WTC11 (cell line): ENCODE measurements at regions not wholly inside any gene's neighbourhood (a gene's known extent, or its start where the extent isn't known, plus 50 kb on each side); places are given as distances from the start of the nearest gene placed in this dataset.

Experiments used
- ATAC-seq: fragments of 200-7000 bp; cut with Tn5 transposase; 2 replicates; pipeline ENCODE4 v1.10.0; 2021; ENCODE audit warnings: mild to moderate bottlenecking, moderate library complexity
- CTCF ChIA-PET: fragments of 300-600 bp; sonication (Branson Sonifier 250); formaldehyde crosslinking; loops from one replicate; lab custom pipeline; 2021; ENCODE audit warnings: antibody characterized with exemption; lab: Charles Lee
- POLR2A ChIA-PET: fragments of 350-600 bp; sonication (Branson Sonifier 250); formaldehyde crosslinking; loops from one replicate; lab custom pipeline; 2021; ENCODE audit warnings: antibody characterized with exemption; lab: Charles Lee
- DNase-seq: peaks from one replicate; pipeline ENCODE4 v3.0.0; 2021; ENCODE audit warnings: low spot score
- H3K27ac Mint-ChIP-seq: 2 replicates; pipeline ENCODE4 v1.8.0; 2021; ENCODE audit warnings: mixed read lengths
- H3K27me3 Mint-ChIP-seq: 2 replicates; pipeline ENCODE4 v1.8.0; 2021; ENCODE audit warnings: low read depth, mild to moderate bottlenecking, moderate library complexity, mixed read lengths
- H3K36me3 Mint-ChIP-seq: 2 replicates; pipeline ENCODE4 v1.8.0; 2021; ENCODE audit warnings: mixed read lengths
- H3K4me1 Mint-ChIP-seq: 2 replicates; pipeline ENCODE4 v1.8.0; 2022; ENCODE audit warnings: mixed read lengths
- H3K4me3 Mint-ChIP-seq: 2 replicates; pipeline ENCODE4 v1.8.0; 2021; ENCODE audit warnings: mild to moderate bottlenecking, moderate library complexity, mixed read lengths
- H3K9me3 Mint-ChIP-seq: 2 replicates; pipeline ENCODE4 v1.8.0; 2021; ENCODE audit warnings: mixed read lengths
- CTCF ChIP-seq: fragments of 200-600 bp; IDR thresholded peaks from 2 replicates; pipeline ENCODE4 v1.8.0; 2022; ENCODE audit warnings: antibody characterized with exemption
- FOXP4 ChIP-seq: sonication (generic); formaldehyde crosslinking; IDR thresholded peaks from 2 replicates; pipeline ENCODE4 v1.8.0; 2022; ENCODE audit warnings: mild to moderate bottlenecking, missing genetic modification reagents
- GABPB1 ChIP-seq: sonication (generic); formaldehyde crosslinking; IDR thresholded peaks from 2 replicates; pipeline ENCODE4 v1.8.1; 2023; ENCODE audit warnings: mild to moderate bottlenecking, missing genetic modification reagents
- GTF2I ChIP-seq: fragments of 250-450 bp; sonication (Bioruptor Pico); conservative IDR thresholded peaks from 2 replicates; pipeline ENCODE4 v1.4.0; 2021; ENCODE audit warnings: mild to moderate bottlenecking
- IRF2 ChIP-seq: sonication (generic); formaldehyde crosslinking; IDR thresholded peaks from 2 replicates; pipeline ENCODE4 v1.8.0; 2022; ENCODE audit warnings: low read depth, missing genetic modification reagents, borderline replicate concordance
- KAT7 ChIP-seq: sonication (generic); formaldehyde crosslinking; IDR thresholded peaks from 2 replicates; pipeline ENCODE4 v1.8.1; 2023; ENCODE audit warnings: missing genetic modification reagents, mild to moderate bottlenecking, borderline replicate concordance
- NFE2L1 ChIP-seq: sonication (generic); formaldehyde crosslinking; IDR thresholded peaks from 2 replicates; pipeline ENCODE4 v1.8.1; 2023; ENCODE audit warnings: missing genetic modification reagents
- NFYB ChIP-seq: sonication (generic); formaldehyde crosslinking; conservative IDR thresholded peaks from 2 replicates; pipeline ENCODE4 v1.8.0; 2022; ENCODE audit warnings: low read depth, missing genetic modification reagents
- OVOL2 ChIP-seq: fragments of 250-450 bp; sonication (Bioruptor Pico); IDR thresholded peaks from 2 replicates; pipeline ENCODE4 v1.9.0; 2021; ENCODE audit warnings: mild to moderate bottlenecking, borderline replicate concordance
- RORB ChIP-seq: fragments of 250-450 bp; sonication (Bioruptor Pico); IDR thresholded peaks from 2 replicates; pipeline ENCODE4 v1.9.0; 2021; ENCODE audit warnings: mild to moderate bottlenecking
- TCF7 ChIP-seq: sonication (generic); formaldehyde crosslinking; IDR thresholded peaks from 2 replicates; pipeline ENCODE4 v1.8.0; 2022; ENCODE audit warnings: mild to moderate bottlenecking, low read depth, missing genetic modification reagents, moderate library complexity
- TEAD4 ChIP-seq: sonication (generic); formaldehyde crosslinking; IDR thresholded peaks from 2 replicates; pipeline ENCODE4 v1.8.0; 2022; ENCODE audit warnings: mild to moderate bottlenecking, missing genetic modification reagents
- USF2 ChIP-seq: sonication (generic); formaldehyde crosslinking; IDR thresholded peaks from 2 replicates; pipeline ENCODE4 v1.8.1; 2023; ENCODE audit warnings: mild to moderate bottlenecking, missing genetic modification reagents, moderate library complexity
- TF ChIP-seq, protein P1 (sequence below): sonication (generic); formaldehyde crosslinking; conservative IDR thresholded peaks from 2 replicates; pipeline ENCODE4 v1.8.1; 2022; ENCODE audit warnings: mild to moderate bottlenecking, missing genetic modification reagents
- TF ChIP-seq, protein P2 (sequence below): sonication (generic); formaldehyde crosslinking; IDR thresholded peaks from 2 replicates; pipeline ENCODE4 v1.8.1; 2023; ENCODE audit warnings: mild to moderate bottlenecking, missing genetic modification reagents
- TF ChIP-seq, protein P3 (sequence below): sonication (generic); formaldehyde crosslinking; IDR thresholded peaks from 2 replicates; pipeline ENCODE4 v1.8.1; 2022; ENCODE audit warnings: low read depth, missing genetic modification reagents, borderline replicate concordance
- TF ChIP-seq, protein P4 (sequence below): sonication (generic); formaldehyde crosslinking; IDR thresholded peaks from 2 replicates; pipeline ENCODE4 v1.8.1; 2022; ENCODE audit warnings: mild to moderate bottlenecking, missing genetic modification reagents, moderate library complexity, borderline replicate concordance
- TF ChIP-seq, protein P5 (sequence below): sonication (generic); formaldehyde crosslinking; IDR thresholded peaks from 2 replicates; pipeline ENCODE4 v1.8.0; 2022; ENCODE audit warnings: mild to moderate bottlenecking, missing genetic modification reagents
- TF ChIP-seq, protein P6 (sequence below): fragments of 250-450 bp; sonication (Bioruptor Pico); IDR thresholded peaks from 2 replicates; pipeline ENCODE4 v2.1.2; 2022; ENCODE audit warnings: mild to moderate bottlenecking, moderate library complexity

GRCh38 chr1:29793653-29794348 lies 557.5 kb downstream of the PTPRU start (continued):
- TF ChIP-seq, protein P1, sequence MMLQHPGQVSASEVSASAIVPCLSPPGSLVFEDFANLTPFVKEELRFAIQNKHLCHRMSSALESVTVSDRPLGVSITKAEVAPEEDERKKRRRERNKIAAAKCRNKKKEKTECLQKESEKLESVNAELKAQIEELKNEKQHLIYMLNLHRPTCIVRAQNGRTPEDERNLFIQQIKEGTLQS (CRISPR knock-in tag) = no peak
- TF ChIP-seq, protein P2, sequence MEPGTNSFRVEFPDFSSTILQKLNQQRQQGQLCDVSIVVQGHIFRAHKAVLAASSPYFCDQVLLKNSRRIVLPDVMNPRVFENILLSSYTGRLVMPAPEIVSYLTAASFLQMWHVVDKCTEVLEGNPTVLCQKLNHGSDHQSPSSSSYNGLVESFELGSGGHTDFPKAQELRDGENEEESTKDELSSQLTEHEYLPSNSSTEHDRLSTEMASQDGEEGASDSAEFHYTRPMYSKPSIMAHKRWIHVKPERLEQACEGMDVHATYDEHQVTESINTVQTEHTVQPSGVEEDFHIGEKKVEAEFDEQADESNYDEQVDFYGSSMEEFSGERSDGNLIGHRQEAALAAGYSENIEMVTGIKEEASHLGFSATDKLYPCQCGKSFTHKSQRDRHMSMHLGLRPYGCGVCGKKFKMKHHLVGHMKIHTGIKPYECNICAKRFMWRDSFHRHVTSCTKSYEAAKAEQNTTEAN (CRISPR knock-in tag) = no peak
- TF ChIP-seq USF2 (CRISPR knock-in tag) (peak; percentile 19; the same call in 1 of the 2 replicates), RORB (no peak), TCF7 (CRISPR knock-in tag) (no peak)

GRCh38 chr1:29793101-29793546 lies 556.8 kb downstream of the PTPRU start:
- Mint-ChIP-seq H3K27ac (no peak overlapping the region; the same call in 1 of the 2 replicates), H3K27me3 (no peaks in the 10 kb centered on the region; the same call in 1 of the 2 replicates), H3K4me3 (no peak overlapping the region), H3K9me3 (peaks cover 27% of the 10 kb centered on the region), H3K4me1 (peaks cover 4% of the 10 kb centered on the region; the same call in 1 of the 2 replicates), H3K36me3 (peaks cover 9% of the 10 kb centered on the region)
- ChIA-PET CTCF (interaction anchor here (0.6 to 1.7 kb wide), 51 partner anchors 9 to 587 kb away, joined by 3 to 37 read pairs (median 4); no protein-coding TSS in a partner anchor), POLR2A (no interaction called here)
- peak; percentile 96 for DNase-seq
- peak; percentile 91 for ATAC-seq
- no peak for TF ChIP-seq NFE2L1
- no peak for TF ChIP-seq GTF2I (CRISPR knock-in tag)
- TF ChIP-seq OVOL2 (CRISPR knock-in tag) = no peak
- TF ChIP-seq, protein P3, sequence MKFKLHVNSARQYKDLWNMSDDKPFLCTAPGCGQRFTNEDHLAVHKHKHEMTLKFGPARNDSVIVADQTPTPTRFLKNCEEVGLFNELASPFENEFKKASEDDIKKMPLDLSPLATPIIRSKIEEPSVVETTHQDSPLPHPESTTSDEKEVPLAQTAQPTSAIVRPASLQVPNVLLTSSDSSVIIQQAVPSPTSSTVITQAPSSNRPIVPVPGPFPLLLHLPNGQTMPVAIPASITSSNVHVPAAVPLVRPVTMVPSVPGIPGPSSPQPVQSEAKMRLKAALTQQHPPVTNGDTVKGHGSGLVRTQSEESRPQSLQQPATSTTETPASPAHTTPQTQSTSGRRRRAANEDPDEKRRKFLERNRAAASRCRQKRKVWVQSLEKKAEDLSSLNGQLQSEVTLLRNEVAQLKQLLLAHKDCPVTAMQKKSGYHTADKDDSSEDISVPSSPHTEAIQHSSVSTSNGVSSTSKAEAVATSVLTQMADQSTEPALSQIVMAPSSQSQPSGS = no peak
- no peak for TF ChIP-seq IRF2
- no peak for TF ChIP-seq FOXP4
- TF ChIP-seq, protein P4, sequence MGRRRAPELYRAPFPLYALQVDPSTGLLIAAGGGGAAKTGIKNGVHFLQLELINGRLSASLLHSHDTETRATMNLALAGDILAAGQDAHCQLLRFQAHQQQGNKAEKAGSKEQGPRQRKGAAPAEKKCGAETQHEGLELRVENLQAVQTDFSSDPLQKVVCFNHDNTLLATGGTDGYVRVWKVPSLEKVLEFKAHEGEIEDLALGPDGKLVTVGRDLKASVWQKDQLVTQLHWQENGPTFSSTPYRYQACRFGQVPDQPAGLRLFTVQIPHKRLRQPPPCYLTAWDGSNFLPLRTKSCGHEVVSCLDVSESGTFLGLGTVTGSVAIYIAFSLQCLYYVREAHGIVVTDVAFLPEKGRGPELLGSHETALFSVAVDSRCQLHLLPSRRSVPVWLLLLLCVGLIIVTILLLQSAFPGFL = no peak
- no peak for TF ChIP-seq NFYB (CRISPR knock-in tag)
- no peak for TF ChIP-seq TEAD4 (CRISPR knock-in tag)
- TF ChIP-seq, protein P5, sequence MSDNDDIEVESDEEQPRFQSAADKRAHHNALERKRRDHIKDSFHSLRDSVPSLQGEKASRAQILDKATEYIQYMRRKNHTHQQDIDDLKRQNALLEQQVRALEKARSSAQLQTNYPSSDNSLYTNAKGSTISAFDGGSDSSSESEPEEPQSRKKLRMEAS (CRISPR knock-in tag) = peak; percentile 46
- peak; percentile 63 for TF ChIP-seq CTCF
- peak; percentile 99 for TF ChIP-seq GABPB1 (CRISPR knock-in tag)
- TF ChIP-seq KAT7 (CRISPR knock-in tag) = no peak
- TF ChIP-seq, protein P6, sequence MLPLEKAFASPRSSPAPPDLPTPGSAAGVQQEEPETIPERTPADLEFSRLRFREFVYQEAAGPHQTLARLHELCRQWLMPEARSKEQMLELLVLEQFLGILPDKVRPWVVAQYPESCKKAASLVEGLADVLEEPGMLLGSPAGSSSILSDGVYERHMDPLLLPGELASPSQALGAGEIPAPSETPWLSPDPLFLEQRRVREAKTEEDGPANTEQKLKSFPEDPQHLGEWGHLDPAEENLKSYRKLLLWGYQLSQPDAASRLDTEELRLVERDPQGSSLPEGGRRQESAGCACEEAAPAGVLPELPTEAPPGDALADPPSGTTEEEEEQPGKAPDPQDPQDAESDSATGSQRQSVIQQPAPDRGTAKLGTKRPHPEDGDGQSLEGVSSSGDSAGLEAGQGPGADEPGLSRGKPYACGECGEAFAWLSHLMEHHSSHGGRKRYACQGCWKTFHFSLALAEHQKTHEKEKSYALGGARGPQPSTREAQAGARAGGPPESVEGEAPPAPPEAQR = no peak
